SK-N-SH treated with all-trans-retinoic acid at 6 μM for 48 hours (cell line): ENCODE measurements at regions not wholly inside any gene's neighbourhood (a gene's known extent, or its start where the extent isn't known, plus 50 kb on each side); places are given as distances from the start of the nearest gene placed in this dataset.

Experiments
- CREB5 ChIP-seq: fragments of 250-450 bp; sonication (Bioruptor Pico); IDR thresholded peaks from 2 replicates; pipeline ENCODE4 v1.5.1; 2020; ENCODE audit warnings: low read depth, mild to moderate bottlenecking, moderate library complexity
- SNAI2 ChIP-seq: fragments of 250-450 bp; sonication (Bioruptor Pico); IDR thresholded peaks from 2 replicates; pipeline ENCODE4 v1.5.0; 2020; ENCODE audit warnings: mild to moderate bottlenecking, moderate library complexity
- TF ChIP-seq, protein P1 (sequence below): fragments of 250-450 bp; sonication (Bioruptor Pico); IDR thresholded peaks from 2 replicates; pipeline ENCODE4 v1.8.0; 2021; ENCODE audit warnings: low read depth, mild to moderate bottlenecking, moderate library complexity, borderline replicate concordance

GRCh38 chr16:64486561-64486960, 635.3 kb downstream of the CDH11 start:
- TF ChIP-seq SNAI2 (CRISPR knock-in tag) (no peak), CREB5 (CRISPR knock-in tag) (no peak)
- TF ChIP-seq, protein P1, sequence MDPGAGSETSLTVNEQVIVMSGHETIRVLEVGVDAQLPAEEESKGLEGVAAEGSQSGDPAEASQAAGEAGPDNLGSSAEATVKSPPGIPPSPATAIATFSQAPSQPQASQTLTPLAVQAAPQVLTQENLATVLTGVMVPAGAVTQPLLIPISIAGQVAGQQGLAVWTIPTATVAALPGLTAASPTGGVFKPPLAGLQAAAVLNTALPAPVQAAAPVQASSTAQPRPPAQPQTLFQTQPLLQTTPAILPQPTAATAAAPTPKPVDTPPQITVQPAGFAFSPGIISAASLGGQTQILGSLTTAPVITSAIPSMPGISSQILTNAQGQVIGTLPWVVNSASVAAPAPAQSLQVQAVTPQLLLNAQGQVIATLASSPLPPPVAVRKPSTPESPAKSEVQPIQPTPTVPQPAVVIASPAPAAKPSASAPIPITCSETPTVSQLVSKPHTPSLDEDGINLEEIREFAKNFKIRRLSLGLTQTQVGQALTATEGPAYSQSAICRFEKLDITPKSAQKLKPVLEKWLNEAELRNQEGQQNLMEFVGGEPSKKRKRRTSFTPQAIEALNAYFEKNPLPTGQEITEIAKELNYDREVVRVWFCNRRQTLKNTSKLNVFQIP (CRISPR knock-in tag), result no peak
